ENCODE measurements at regions not wholly inside any gene's neighbourhood (a gene's known extent, or its start where the extent isn't known, plus 50 kb on each side); places are given as distances from the start of the nearest gene placed in this dataset.

- no peak for TF ChIP-seq CTCF (IDR thresholded peaks at IDR 0.05; ENCODE audit: control insufficient read depth, extremely low read depth, insufficient read depth)
- DNase-seq (ENCODE audit: low read depth), result no peak
- H3K4me3 ChIP-seq (ENCODE audit: low read depth, low read length), result no peak overlapping the region
Measured at GRCh38 chr4:159506801-159507517, 404.1 kb downstream of the RAPGEF2 start.

- no peak for DNase-seq (ENCODE audit: low read depth)
- no peak overlapping the region for H3K4me3 ChIP-seq (ENCODE audit: low read depth, low read length)
- TF ChIP-seq CTCF (IDR thresholded peaks at IDR 0.05; ENCODE audit: control insufficient read depth, extremely low read depth, insufficient read depth), result no peak
Measured at GRCh38 chr4:159508917-159509500, 406.1 kb downstream of the RAPGEF2 start.

- TF ChIP-seq CTCF (IDR thresholded peaks at IDR 0.05; ENCODE audit: control insufficient read depth, extremely low read depth, insufficient read depth), result no peak
- H3K4me3 ChIP-seq (ENCODE audit: low read depth, low read length), result no peak overlapping the region
Measured at GRCh38 chr4:159512348-159512747, 409.5 kb downstream of the RAPGEF2 start.

GRCh38 chr4:159515314-159516025 is 412.6 kb downstream of the RAPGEF2 start:
- DNase-seq (ENCODE audit: low read depth), result no peak
- TF ChIP-seq CTCF (IDR thresholded peaks at IDR 0.05; ENCODE audit: control insufficient read depth, extremely low read depth, insufficient read depth), result no peak
- no peak overlapping the region for H3K4me3 ChIP-seq (ENCODE audit: low read depth, low read length)

More at GRCh38 chr4:159512348-159512747, 409.5 kb downstream of the RAPGEF2 start:
- DNase-seq (ENCODE audit: low read depth), result no peak

GRCh38 chr4:159516556-159517140 is 413.8 kb downstream of the RAPGEF2 start:
- TF ChIP-seq CTCF (IDR thresholded peaks at IDR 0.05; ENCODE audit: control insufficient read depth, extremely low read depth, insufficient read depth), result no peak
- DNase-seq (ENCODE audit: low read depth), result no peak
- H3K4me3 ChIP-seq (ENCODE audit: low read depth, low read length), result no peak overlapping the region

GRCh38 chr4:159520074-159520473 is 417.2 kb downstream of the RAPGEF2 start:
- no peak for DNase-seq (ENCODE audit: low read depth)
- H3K4me3 ChIP-seq (ENCODE audit: low read depth, low read length), result no peak overlapping the region
- no peak for TF ChIP-seq CTCF (IDR thresholded peaks at IDR 0.05; ENCODE audit: control insufficient read depth, extremely low read depth, insufficient read depth)
